OCI-LY3 (cell line): ENCODE measurements at regions not wholly inside any gene's neighbourhood (a gene's known extent, or its start where the extent isn't known, plus 50 kb on each side); places are given as distances from the start of the nearest gene placed in this dataset.

ENCODE experiments used
- H2AFZ ChIP-seq: fragments of 200-600, 300-600 bp; shearing (Covaris generic); 2 replicates; pipeline ENCODE4 v1.6.0; 2014; ENCODE audit warnings: antibody characterized with exemption, low read depth, low read length
- H3K27ac ChIP-seq: fragments of 200-600, 300-600 bp; sonication (generic); 2 replicates; pipeline ENCODE4 v1.5.1; 2014; ENCODE audit warnings: mild to moderate bottlenecking, low read length, moderate library complexity, mixed read lengths
- H3K27me3 ChIP-seq: fragments of 200-600, 300-600 bp; sonication (generic); 2 replicates; pipeline ENCODE4 v1.6.1; 2014; ENCODE audit warnings: low read depth, low read length, mixed read lengths
- H3K36me3 ChIP-seq: fragments of 200-600, 300-600 bp; sonication (generic); replicated peaks from 2 replicates; pipeline ENCODE3; 2014; ENCODE audit warnings: low read depth, low read length, mixed read lengths
- H3K4me1 ChIP-seq: fragments of 300-600, 200-600 bp; sonication (generic); 2 replicates; pipeline ENCODE4 v1.6.1; 2014; ENCODE audit warnings: low read length, mixed read lengths
- H3K4me2 ChIP-seq: fragments of 200-600, 300-600 bp; sonication (generic); 2 replicates; pipeline ENCODE4 v1.6.1; 2014; ENCODE audit warnings: low read length, mixed read lengths
- H3K4me3 ChIP-seq: fragments of 300-600, 200-600 bp; sonication (generic); 2 replicates; pipeline ENCODE4 v1.5.1; 2014; ENCODE audit warnings: antibody characterized with exemption, mild to moderate bottlenecking, low read length, moderate library complexity
- H3K79me2 ChIP-seq: fragments of 300-600, 200-600 bp; shearing (Covaris generic); 2 replicates; pipeline ENCODE4 v1.6.1; 2014; ENCODE audit warnings: mild to moderate bottlenecking, low read length, mixed read lengths
- H3K9ac ChIP-seq: fragments of 300-600, 200-600 bp; shearing (Covaris generic); 2 replicates; pipeline ENCODE4 v1.6.0; 2014; ENCODE audit warnings: mild to moderate bottlenecking, low read length, moderate library complexity
- H3K9me3 ChIP-seq: fragments of 200-600, 300-600 bp; shearing (Covaris generic); 2 replicates; pipeline ENCODE4 v1.6.1; 2014; ENCODE audit warnings: low read length, mixed read lengths; ENCODE audit not compliant: insufficient read depth
- H4K20me1 ChIP-seq: fragments of 200-600, 300-600 bp; sonication (generic); 2 replicates; pipeline ENCODE4 v1.6.1; 2016; ENCODE audit warnings: low read length, mixed read lengths; ENCODE audit not compliant: insufficient read depth
- EZH2phosphoT487 ChIP-seq: fragments of 200-600 bp; shearing (Covaris generic); IDR thresholded peaks from 2 replicates; pipeline ENCODE4 v1.6.1; 2018; ENCODE audit warnings: antibody characterized with exemption, mixed run types, low read depth
- TF ChIP-seq, protein P1 (sequence below): fragments of 200-600, 300-600 bp; sonication (generic); IDR thresholded peaks from 2 replicates; pipeline ENCODE4 v1.5.1; 2014; ENCODE audit warnings: antibody characterized with exemption, low read length, low read depth

DNA sequence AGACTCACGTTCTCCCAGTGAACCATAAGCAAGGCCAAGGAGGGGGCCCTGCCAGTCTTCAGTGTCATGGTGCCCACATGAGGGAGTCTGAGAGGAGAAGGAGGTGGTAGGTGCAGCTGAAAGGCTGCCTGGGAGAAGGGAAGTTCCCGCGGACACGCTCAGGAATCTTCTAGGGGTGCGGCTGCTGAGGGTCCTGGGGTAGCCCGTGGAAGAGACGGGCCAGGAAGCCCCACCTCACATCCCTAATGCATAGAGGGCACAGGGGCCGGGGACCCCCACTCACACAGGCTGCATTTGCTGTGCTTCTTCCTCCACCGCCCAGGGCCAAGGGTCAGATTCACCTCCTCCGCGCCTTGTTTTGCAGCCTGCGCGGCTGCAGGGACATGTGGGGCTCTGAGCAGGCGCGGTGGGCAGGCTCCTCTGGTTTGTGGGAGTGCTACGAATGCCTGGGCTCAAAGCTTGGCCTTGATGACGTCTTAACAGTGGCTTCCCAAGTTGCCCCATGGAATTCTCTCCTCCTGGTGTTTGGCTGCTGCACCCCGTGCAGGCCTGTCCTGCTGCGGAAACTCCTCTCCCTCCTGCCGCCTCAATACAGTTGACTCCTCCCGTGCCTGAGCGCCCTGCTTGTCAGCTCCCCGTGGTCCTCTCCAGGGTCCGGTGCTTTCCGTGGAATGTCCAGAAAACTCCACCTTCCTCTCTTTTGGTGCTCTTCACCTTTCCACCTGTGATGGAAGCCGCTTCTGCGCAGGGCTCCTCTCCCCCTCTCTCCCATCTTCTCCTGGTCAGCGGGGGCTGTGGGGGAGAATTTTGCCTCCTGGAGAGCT lies 95.7 kb downstream of the VAPA start:
- H3K36me3 ChIP-seq, result no peaks in the 10 kb centered on the region
- H3K4me1 ChIP-seq, result no peaks in the 10 kb centered on the region
- H3K9me3 ChIP-seq, result no peaks in the 10 kb centered on the region
- no peak overlapping the region for H2AFZ ChIP-seq
- no peak overlapping the region for H3K4me3 ChIP-seq
- no peak overlapping the region for H3K4me2 ChIP-seq
- H4K20me1 ChIP-seq, result no peaks in the 10 kb centered on the region
- H3K79me2 ChIP-seq, result no peaks in the 10 kb centered on the region
- TF ChIP-seq, protein P1, sequence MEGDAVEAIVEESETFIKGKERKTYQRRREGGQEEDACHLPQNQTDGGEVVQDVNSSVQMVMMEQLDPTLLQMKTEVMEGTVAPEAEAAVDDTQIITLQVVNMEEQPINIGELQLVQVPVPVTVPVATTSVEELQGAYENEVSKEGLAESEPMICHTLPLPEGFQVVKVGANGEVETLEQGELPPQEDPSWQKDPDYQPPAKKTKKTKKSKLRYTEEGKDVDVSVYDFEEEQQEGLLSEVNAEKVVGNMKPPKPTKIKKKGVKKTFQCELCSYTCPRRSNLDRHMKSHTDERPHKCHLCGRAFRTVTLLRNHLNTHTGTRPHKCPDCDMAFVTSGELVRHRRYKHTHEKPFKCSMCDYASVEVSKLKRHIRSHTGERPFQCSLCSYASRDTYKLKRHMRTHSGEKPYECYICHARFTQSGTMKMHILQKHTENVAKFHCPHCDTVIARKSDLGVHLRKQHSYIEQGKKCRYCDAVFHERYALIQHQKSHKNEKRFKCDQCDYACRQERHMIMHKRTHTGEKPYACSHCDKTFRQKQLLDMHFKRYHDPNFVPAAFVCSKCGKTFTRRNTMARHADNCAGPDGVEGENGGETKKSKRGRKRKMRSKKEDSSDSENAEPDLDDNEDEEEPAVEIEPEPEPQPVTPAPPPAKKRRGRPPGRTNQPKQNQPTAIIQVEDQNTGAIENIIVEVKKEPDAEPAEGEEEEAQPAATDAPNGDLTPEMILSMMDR, result no peak
- TF ChIP-seq EZH2phosphoT487, result no peak
- H3K9ac ChIP-seq, result no peak overlapping the region
- H3K27ac ChIP-seq, result no peak overlapping the region
- peaks cover 4% of the 10 kb centered on the region; the same call in 1 of the 2 replicates for H3K27me3 ChIP-seq

DNA sequence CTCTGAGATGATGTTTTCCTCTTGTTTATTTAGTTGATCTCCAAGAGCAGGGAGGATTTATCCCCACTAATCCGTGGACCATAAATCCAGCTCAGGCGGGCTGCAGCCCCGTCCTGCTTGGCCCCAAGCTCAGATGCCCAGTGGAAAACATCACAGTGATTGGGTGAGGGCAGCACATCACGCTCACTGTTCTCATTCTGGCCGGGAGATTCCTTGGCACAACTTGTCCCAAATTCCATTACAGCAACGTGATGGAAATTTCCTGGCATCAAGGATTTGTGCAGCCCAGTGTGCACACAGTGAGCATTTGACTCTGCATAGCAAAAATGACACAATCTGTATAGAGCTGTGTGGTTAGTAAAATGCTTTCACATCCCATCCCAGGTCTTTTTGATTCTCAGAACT lies 96.8 kb downstream of the VAPA start:
- no peaks in the 10 kb centered on the region for H4K20me1 ChIP-seq
- no peaks in the 10 kb centered on the region for H3K9me3 ChIP-seq
- no peaks in the 10 kb centered on the region for H3K79me2 ChIP-seq
- no peaks in the 10 kb centered on the region for H3K4me1 ChIP-seq
- H3K4me2 ChIP-seq, result no peak overlapping the region
- peaks cover 4% of the 10 kb centered on the region; the same call in 1 of the 2 replicates for H3K27me3 ChIP-seq
- H3K4me3 ChIP-seq, result no peak overlapping the region
- no peak overlapping the region for H2AFZ ChIP-seq
- TF ChIP-seq EZH2phosphoT487, result no peak
- TF ChIP-seq, protein P1, result no peak
- no peak overlapping the region for H3K9ac ChIP-seq
- no peak overlapping the region for H3K27ac ChIP-seq
- no peaks in the 10 kb centered on the region for H3K36me3 ChIP-seq

DNA sequence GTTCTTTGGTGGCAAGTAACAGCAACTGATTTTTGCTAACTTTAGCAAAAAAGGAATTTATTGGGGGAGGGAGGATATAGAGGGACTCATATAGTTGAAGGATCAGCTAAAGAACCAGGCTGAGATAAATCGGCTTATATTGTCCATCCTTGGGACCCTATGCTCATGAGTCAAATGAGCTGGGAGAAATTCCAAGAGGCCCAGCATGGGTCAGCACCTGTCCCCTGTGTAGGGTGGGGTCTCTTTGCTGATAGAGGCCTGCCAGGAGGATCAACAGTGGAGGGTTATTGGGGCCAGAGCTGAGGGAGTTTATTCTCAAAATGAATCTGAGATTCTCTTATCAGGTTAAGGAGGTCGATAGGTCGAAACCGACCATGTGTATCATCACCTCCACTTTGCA lies 97.2 kb downstream of the VAPA start:
- no peak overlapping the region for H3K4me3 ChIP-seq
- no peaks in the 10 kb centered on the region for H4K20me1 ChIP-seq
- H3K4me1 ChIP-seq, result no peaks in the 10 kb centered on the region
- H2AFZ ChIP-seq, result no peak overlapping the region
- H3K27me3 ChIP-seq, result peaks cover 4% of the 10 kb centered on the region; the same call in 1 of the 2 replicates
- no peaks in the 10 kb centered on the region for H3K9me3 ChIP-seq
- no peaks in the 10 kb centered on the region for H3K79me2 ChIP-seq
- no peak overlapping the region for H3K9ac ChIP-seq
- TF ChIP-seq, protein P1, result no peak
- no peaks in the 10 kb centered on the region for H3K36me3 ChIP-seq
- H3K27ac ChIP-seq, result no peak overlapping the region
- no peak overlapping the region for H3K4me2 ChIP-seq

DNA sequence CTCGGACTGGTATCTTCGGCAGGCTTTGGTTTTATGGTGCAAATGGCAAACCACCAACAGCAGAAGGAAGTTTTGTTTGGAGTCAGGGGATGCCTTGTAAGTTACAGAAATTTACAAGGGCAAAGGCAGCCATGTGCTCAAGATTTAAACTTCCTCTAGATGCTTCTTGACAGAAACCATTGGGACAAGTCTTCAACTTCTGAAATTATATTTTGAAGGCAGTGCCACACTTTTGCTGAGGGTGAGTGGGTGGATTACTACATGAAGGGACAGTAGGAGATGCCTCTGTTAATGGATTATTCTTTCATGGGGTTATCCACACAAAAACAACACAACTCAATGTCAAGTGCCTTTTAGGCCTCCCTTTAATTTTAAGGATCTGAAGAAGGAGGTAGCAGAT lies 97.9 kb downstream of the VAPA start:
- Histone ChIP-seq H3K36me3 (no peaks in the 10 kb centered on the region), H3K27me3 (peaks cover 4% of the 10 kb centered on the region; the same call in 1 of the 2 replicates), H2AFZ (no peak overlapping the region), H4K20me1 (no peaks in the 10 kb centered on the region), H3K4me3 (no peak overlapping the region), H3K9me3 (no peaks in the 10 kb centered on the region), H3K4me2 (no peak overlapping the region), H3K9ac (no peak overlapping the region), H3K79me2 (no peaks in the 10 kb centered on the region), H3K27ac (no peak overlapping the region), H3K4me1 (peaks cover 5% of the 10 kb centered on the region; the same call in 1 of the 2 replicates)
- TF ChIP-seq, protein P1, result no peak
- no peak for TF ChIP-seq EZH2phosphoT487
